IMR-90 (cell line): ENCODE measurements at regions not wholly inside any gene's neighbourhood (a gene's known extent, or its start where the extent isn't known, plus 50 kb on each side); places are given as distances from the start of the nearest gene placed in this dataset.

Source experiments
- ATAC-seq: fragments of 200-7000 bp; cut with Tn5 transposase; 2 replicates; pipeline ENCODE4 v1.9.1; 2020; ENCODE audit warnings: low read depth, mild to moderate bottlenecking, moderate library complexity
- BruUV-seq: library from RNA; stranded (reverse); fragments of 400-500 nt; replicated peaks from 2 replicates; lab custom pipeline; 2021; lab: Mats Ljungman, UMichigan
- CTCF ChIA-PET: fragments of 300-600 bp; formaldehyde crosslinking; extraction: SDS; loops from one replicate; lab custom pipeline; 2021; ENCODE audit warnings: antibody characterized with exemption; lab: Yijun Ruan, JAX
- POLR2A ChIA-PET: fragments of 300-600 bp; sonication (Branson Sonifier 250); formaldehyde crosslinking; loops from one replicate; lab custom pipeline; 2022; ENCODE audit warnings: antibody characterized with exemption; ENCODE audit not compliant: unreplicated experiment; lab: Charles Lee
- DNase-seq: peaks from one replicate; pipeline ENCODE4 v3.0.0; 2013
- H2AFZ ChIP-seq: replicated peaks from 2 replicates; pipeline ENCODE3; 2013; ENCODE audit warnings: low read length, mild to moderate bottlenecking; ENCODE audit not compliant: poor library complexity
- H2AK5ac ChIP-seq: 2 replicates; pipeline ENCODE4 v1.6.1; 2013; ENCODE audit warnings: low read depth, low read length, inconsistent platforms
- H2AK9ac ChIP-seq: replicated peaks from 2 replicates; pipeline ENCODE3; 2013; ENCODE audit warnings: mild to moderate bottlenecking, low read depth, low read length, moderate library complexity; ENCODE audit not compliant: poor library complexity
- H2BK120ac ChIP-seq: 2 replicates; pipeline ENCODE4 v1.6.1; 2013; ENCODE audit warnings: low read depth, low read length, inconsistent platforms
- H2BK15ac ChIP-seq: 3 replicates; pipeline ENCODE4 v1.6.1; 2013; ENCODE audit warnings: low read depth, low read length, inconsistent platforms
- H2BK20ac ChIP-seq: 2 replicates; pipeline ENCODE4 v1.6.1; 2013; ENCODE audit warnings: low read depth, mild to moderate bottlenecking, inconsistent platforms, low read length, moderate library complexity
- H2BK5ac ChIP-seq: 2 replicates; pipeline ENCODE4 v1.6.1; 2013; ENCODE audit warnings: mild to moderate bottlenecking, low read depth, low read length, inconsistent platforms; ENCODE audit not compliant: poor library complexity, severe bottlenecking
- H3K14ac ChIP-seq: replicated peaks from 2 replicates; pipeline ENCODE4 v1.6.1; 2013; ENCODE audit warnings: low read depth, low read length, inconsistent platforms
- H3K18ac ChIP-seq: 2 replicates; pipeline ENCODE4 v1.6.1; 2013; ENCODE audit warnings: low read depth, low read length, control low read depth
- H3K23ac ChIP-seq: 2 replicates; pipeline ENCODE4 v1.6.1; 2013; ENCODE audit warnings: low read depth, low read length, inconsistent platforms
- H3K27ac ChIP-seq: 2 replicates; pipeline ENCODE4 v1.5.1; 2013; ENCODE audit warnings: mild to moderate bottlenecking, control low read depth, low read length; ENCODE audit not compliant: insufficient read depth
- H3K27me3 ChIP-seq: 2 replicates; pipeline ENCODE4 v1.6.1; 2013; ENCODE audit warnings: low read length; ENCODE audit not compliant: control insufficient read depth, insufficient read depth
- H3K36me3 ChIP-seq: 2 replicates; pipeline ENCODE4 v1.6.1; 2013; ENCODE audit warnings: low read length, mixed read lengths; ENCODE audit not compliant: control insufficient read depth, insufficient read depth
- H3K4ac ChIP-seq: 2 replicates; pipeline ENCODE4 v1.6.1; 2013; ENCODE audit warnings: low read depth, low read length, inconsistent platforms
- H3K4me1 ChIP-seq: 2 replicates; pipeline ENCODE4 v1.6.1; 2013; ENCODE audit warnings: low read length, mixed read lengths; ENCODE audit not compliant: control insufficient read depth, insufficient read depth
- H3K4me2 ChIP-seq: 2 replicates; pipeline ENCODE4 v1.6.1; 2013; ENCODE audit warnings: low read depth, mild to moderate bottlenecking, control low read depth, low read length, moderate library complexity
- H3K4me3 ChIP-seq: 2 replicates; pipeline ENCODE4 v1.5.1; 2013; ENCODE audit warnings: low read depth, mild to moderate bottlenecking, control low read depth, low read length, moderate library complexity; ENCODE audit not compliant: insufficient read depth
- H3K56ac ChIP-seq: 2 replicates; pipeline ENCODE4 v1.6.1; 2013; ENCODE audit warnings: low read length, inconsistent platforms; ENCODE audit not compliant: insufficient read depth; ENCODE audit errors: extremely low read depth
- H3K79me1 ChIP-seq, 2 experiments: 2 replicates each; pipeline ENCODE4 v1.6.1; 2013; ENCODE audit warnings: low read length in 2 of 2, inconsistent platforms in 1 of 2, low read depth in 1 of 2
- H3K9ac ChIP-seq: 2 replicates; pipeline ENCODE4 v1.6.1; 2013; ENCODE audit warnings: low read depth, low read length, control low read depth
- H3K9me1 ChIP-seq: 2 replicates; pipeline ENCODE4 v1.6.1; 2013; ENCODE audit warnings: low read length, inconsistent platforms; ENCODE audit not compliant: insufficient read depth
- H3K9me3 ChIP-seq: 2 replicates; pipeline ENCODE4 v1.6.1; 2013; ENCODE audit warnings: low read length; ENCODE audit not compliant: control insufficient read depth, insufficient read depth
- H4K20me1 ChIP-seq: 2 replicates; pipeline ENCODE4 v1.6.1; 2013; ENCODE audit warnings: low read length, inconsistent platforms; ENCODE audit not compliant: insufficient read depth
- H4K5ac ChIP-seq: 2 replicates; pipeline ENCODE4 v1.6.1; 2013; ENCODE audit warnings: mild to moderate bottlenecking, low read depth, low read length, control low read depth
- H4K8ac ChIP-seq, 2 experiments: 2 replicates each; pipeline ENCODE4 v1.6.1; 2013; ENCODE audit warnings: low read depth in 2 of 2, low read length in 2 of 2, control low read depth in 1 of 2, inconsistent platforms in 1 of 2
- H4K91ac ChIP-seq: 2 replicates; pipeline ENCODE4 v1.6.1; 2013; ENCODE audit warnings: low read depth, low read length, inconsistent platforms; ENCODE audit not compliant: insufficient read depth
- BHLHE40 ChIP-seq: fragments of 150-350 bp; IDR thresholded peaks from 2 replicates; pipeline ENCODE4 v1.6.1; 2016; ENCODE audit warnings: mild to moderate bottlenecking, low read depth, low read length
- CEBPB ChIP-seq: IDR thresholded peaks from 2 replicates; pipeline ENCODE4 v1.6.1; 2012; ENCODE audit warnings: low read depth, low read length, improper control_type of control experiment
- CHD1 ChIP-seq: IDR thresholded peaks from 2 replicates; pipeline ENCODE4 v1.6.1; 2012; ENCODE audit warnings: low read depth, low read length, improper control_type of control experiment
- FOS ChIP-seq: fragments of 150-350 bp; IDR thresholded peaks from 2 replicates; pipeline ENCODE4 v1.6.1; 2016; ENCODE audit warnings: low read depth, low read length
- MAFK ChIP-seq: IDR thresholded peaks from 2 replicates; pipeline ENCODE4 v1.6.1; 2012; ENCODE audit warnings: low read depth, low read length, improper control_type of control experiment
- MAZ ChIP-seq: IDR thresholded peaks from 2 replicates; pipeline ENCODE4 v1.6.1; 2012; ENCODE audit warnings: low read depth, mild to moderate bottlenecking, low read length, improper control_type of control experiment, moderate library complexity, borderline replicate concordance
- MXI1 ChIP-seq: IDR thresholded peaks from 2 replicates; pipeline ENCODE4 v1.6.1; 2012; ENCODE audit warnings: low read depth, mild to moderate bottlenecking, low read length, moderate library complexity, borderline replicate concordance
- NFE2L2 ChIP-seq: fragments of 150-350 bp; IDR thresholded peaks from 2 replicates; pipeline ENCODE4 v1.6.1; 2016; ENCODE audit warnings: low read depth, mild to moderate bottlenecking, low read length
- POLR2A ChIP-seq: IDR thresholded peaks from 2 replicates; pipeline ENCODE4 v1.6.1; 2012; ENCODE audit warnings: mild to moderate bottlenecking, low read depth, low read length
- RAD21 ChIP-seq: IDR thresholded peaks from 2 replicates; pipeline ENCODE4 v1.6.1; 2012; ENCODE audit warnings: low read length, improper control_type of control experiment
- RCOR1 ChIP-seq: IDR thresholded peaks from 2 replicates; pipeline ENCODE4 v1.6.1; 2012; ENCODE audit warnings: mild to moderate bottlenecking, low read length, improper control_type of control experiment; ENCODE audit not compliant: insufficient replicate concordance
- RFX5 ChIP-seq: IDR thresholded peaks from 2 replicates; pipeline ENCODE4 v1.8.0; 2012; ENCODE audit warnings: low read depth, mild to moderate bottlenecking, low read length, moderate library complexity
- SMC3 ChIP-seq: fragments of 150-350 bp; IDR thresholded peaks from 2 replicates; pipeline ENCODE4 v1.6.1; 2016; ENCODE audit warnings: low read depth, mild to moderate bottlenecking, antibody characterized with exemption, low read length, moderate library complexity
- USF2 ChIP-seq: fragments of 150-350 bp; IDR thresholded peaks from 2 replicates; pipeline ENCODE4 v1.6.1; 2017; ENCODE audit warnings: mild to moderate bottlenecking, antibody characterized with exemption, low read length, low read depth
- dilution Hi-C: fragments of 300-500 bp; cut with HindIII; formaldehyde crosslinking; loops from one replicate; pipeline ENCODE4 v1.14.3; 2018; ENCODE audit warnings: low sequenced_read_pairs; ENCODE audit not compliant: unreplicated experiment
- in situ Hi-C: fragments of 300-500 bp; cut with MboI; formaldehyde crosslinking; loops from 3 replicates; pipeline ENCODE4 v1.14.3; 2019; ENCODE audit warnings: low sequenced_read_pairs, inconsistent platforms, mixed read lengths
- intact Hi-C: fragments of 100-400 bp; cut with micrococcal nuclease; formaldehyde crosslinking; loops from 2 replicates; pipeline ENCODE4 v1.10.0; 2022
- TF ChIP-seq, protein P1 (sequence below): conservative IDR thresholded peaks from 2 replicates; pipeline ENCODE4 v1.5.1; 2012; ENCODE audit warnings: mild to moderate bottlenecking, low read depth, low read length, improper control_type of control experiment
- TF ChIP-seq, protein P2 (sequence below): fragments of 150-350 bp; IDR thresholded peaks from 2 replicates; pipeline ENCODE4 v1.6.1; 2016; ENCODE audit warnings: low read depth, mild to moderate bottlenecking, low read length, moderate library complexity, borderline replicate concordance

- H2BK5ac ChIP-seq: no peak overlapping the region
- H4K20me1 ChIP-seq: no peaks in the 10 kb centered on the region
- no peaks in the 10 kb centered on the region for H3K79me1 ChIP-seq
- no peak overlapping the region for H2BK15ac ChIP-seq
- dilution Hi-C loops (no loop called here), in situ Hi-C loops (no loop called here), intact Hi-C loops (no loop called here)
- no peak overlapping the region for H4K5ac ChIP-seq
- H3K56ac ChIP-seq: no peak overlapping the region
- ChIA-PET CTCF (no interaction called here), POLR2A (no interaction called here)
- H3K4me3 ChIP-seq: no peak overlapping the region
- H2BK20ac ChIP-seq: no peak overlapping the region
- H3K4ac ChIP-seq: no peak overlapping the region
- TF ChIP-seq BHLHE40 (no peak), SMC3 (no peak), POLR2A (no peak), RAD21 (no peak), MAZ (no peak), RCOR1 (no peak), CEBPB (no peak), FOS (no peak), NFE2L2 (no peak), MXI1 (no peak), MAFK (no peak), CHD1 (no peak), RFX5 (no peak), USF2 (no peak)
- TF ChIP-seq, protein P1, sequence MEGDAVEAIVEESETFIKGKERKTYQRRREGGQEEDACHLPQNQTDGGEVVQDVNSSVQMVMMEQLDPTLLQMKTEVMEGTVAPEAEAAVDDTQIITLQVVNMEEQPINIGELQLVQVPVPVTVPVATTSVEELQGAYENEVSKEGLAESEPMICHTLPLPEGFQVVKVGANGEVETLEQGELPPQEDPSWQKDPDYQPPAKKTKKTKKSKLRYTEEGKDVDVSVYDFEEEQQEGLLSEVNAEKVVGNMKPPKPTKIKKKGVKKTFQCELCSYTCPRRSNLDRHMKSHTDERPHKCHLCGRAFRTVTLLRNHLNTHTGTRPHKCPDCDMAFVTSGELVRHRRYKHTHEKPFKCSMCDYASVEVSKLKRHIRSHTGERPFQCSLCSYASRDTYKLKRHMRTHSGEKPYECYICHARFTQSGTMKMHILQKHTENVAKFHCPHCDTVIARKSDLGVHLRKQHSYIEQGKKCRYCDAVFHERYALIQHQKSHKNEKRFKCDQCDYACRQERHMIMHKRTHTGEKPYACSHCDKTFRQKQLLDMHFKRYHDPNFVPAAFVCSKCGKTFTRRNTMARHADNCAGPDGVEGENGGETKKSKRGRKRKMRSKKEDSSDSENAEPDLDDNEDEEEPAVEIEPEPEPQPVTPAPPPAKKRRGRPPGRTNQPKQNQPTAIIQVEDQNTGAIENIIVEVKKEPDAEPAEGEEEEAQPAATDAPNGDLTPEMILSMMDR: no peak
- TF ChIP-seq, protein P2, sequence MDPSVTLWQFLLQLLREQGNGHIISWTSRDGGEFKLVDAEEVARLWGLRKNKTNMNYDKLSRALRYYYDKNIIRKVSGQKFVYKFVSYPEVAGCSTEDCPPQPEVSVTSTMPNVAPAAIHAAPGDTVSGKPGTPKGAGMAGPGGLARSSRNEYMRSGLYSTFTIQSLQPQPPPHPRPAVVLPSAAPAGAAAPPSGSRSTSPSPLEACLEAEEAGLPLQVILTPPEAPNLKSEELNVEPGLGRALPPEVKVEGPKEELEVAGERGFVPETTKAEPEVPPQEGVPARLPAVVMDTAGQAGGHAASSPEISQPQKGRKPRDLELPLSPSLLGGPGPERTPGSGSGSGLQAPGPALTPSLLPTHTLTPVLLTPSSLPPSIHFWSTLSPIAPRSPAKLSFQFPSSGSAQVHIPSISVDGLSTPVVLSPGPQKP: no peak
- H3K23ac ChIP-seq: no peak overlapping the region
- H4K91ac ChIP-seq: no peak overlapping the region
- H3K9me1 ChIP-seq: no peaks in the 10 kb centered on the region
- DNase-seq (no peak), ATAC-seq (no peak)
- no peak overlapping the region for H3K9ac ChIP-seq
- no peak overlapping the region for H4K8ac ChIP-seq
- no peak overlapping the region for H3K18ac ChIP-seq
- no peaks in the 10 kb centered on the region for H3K4me1 ChIP-seq
- no peak overlapping the region for H3K4me2 ChIP-seq
- no peak overlapping the region for H3K14ac ChIP-seq
- H2BK120ac ChIP-seq: no peak overlapping the region
- no peak overlapping the region for H3K27ac ChIP-seq
- peaks cover 2% of the 10 kb centered on the region; the same call in 1 of the 2 replicates for H3K9me3 ChIP-seq
- no peak overlapping the region for H2AK9ac ChIP-seq
- no peak overlapping the region for H2AFZ ChIP-seq
- no peaks in the 10 kb centered on the region for H3K27me3 ChIP-seq
- no TSS peak for BruUV-seq
- no peak overlapping the region for H2AK5ac ChIP-seq
- H3K36me3 ChIP-seq: no peaks in the 10 kb centered on the region
Observed at GRCh38 chr18:4658804-4659203, 203.7 kb upstream of the DLGAP1 start.
